HCT116 (cell line): ENCODE measurements at regions not wholly inside any gene's neighbourhood (a gene's known extent, or its start where the extent isn't known, plus 50 kb on each side); places are given as distances from the start of the nearest gene placed in this dataset.

ENCODE experiments used
- ATAC-seq: fragments of 200-7000 bp; cut with Tn5 transposase; 2 replicates; pipeline ENCODE4 v1.9.1; 2020; ENCODE audit warnings: mild to moderate bottlenecking, moderate library complexity
- BruUV-seq: library from RNA; stranded (reverse); fragments of 400-500 nt; replicated peaks from 2 replicates; lab custom pipeline; 2021; lab: Mats Ljungman, UMichigan
- CTCF ChIA-PET: fragments of 300-600 bp; sonication (Branson Sonifier 250); formaldehyde crosslinking; loops from one replicate; lab custom pipeline; 2021; ENCODE audit warnings: antibody characterized with exemption; lab: Charles Lee
- POLR2A ChIA-PET: fragments of 300-600, 350-600 bp; sonication (Branson Sonifier 250); formaldehyde crosslinking; loops from one replicate; lab custom pipeline; 2021; ENCODE audit warnings: antibody characterized with exemption; lab: Charles Lee
- RAD21 ChIA-PET, 2 experiments: fragments of 300-600 bp; sonication (Branson Sonifier 250); formaldehyde crosslinking; loops; one replicate each; lab custom pipeline; 2023; ENCODE audit warnings: low total read pairs in 2 of 2; ENCODE audit not compliant: uncharacterized antibody in 2 of 2, unreplicated experiment in 2 of 2, low non-redundant PET in 1 of 2; lab: Charles Lee
- DNase-seq: peaks from one replicate; pipeline ENCODE4 v3.0.0-alpha.2; 2010; ENCODE audit warnings: low read depth, low spot score
- H2AFZ ChIP-seq: fragments of 200-600 bp; shearing (Covaris generic), sonication (generic); 2 replicates; pipeline ENCODE4 v1.6.1; 2017; ENCODE audit warnings: low read depth, mixed run types, mixed read lengths, antibody characterized with exemption, low read length; ENCODE audit not compliant: poor library complexity, severe bottlenecking
- H3K27ac ChIP-seq: 2 replicates; pipeline ENCODE4 v1.5.1; 2012; ENCODE audit warnings: low read depth, low read length
- H3K27me3 ChIP-seq: fragments of 200-600 bp; sonication (generic); 2 replicates; pipeline ENCODE4 v1.6.1; 2016; ENCODE audit warnings: mixed run types, low read length, mixed read lengths; ENCODE audit not compliant: insufficient read depth
- H3K36me3 ChIP-seq, 2 experiments: fragments of 200-500 bp in 1 of 2; fragments of 200-600 bp in 1 of 2; sonication (Bioruptor generic) in 1 of 2; sonication (generic) in 1 of 2; 2 replicates each; pipeline versions ENCODE4 v1.5.1 to v1.6.1; 2014 to 2016; ENCODE audit warnings: low read length in 2 of 2, inconsistent platforms in 1 of 2, mixed read lengths in 1 of 2, mixed run types in 1 of 2; ENCODE audit not compliant: insufficient read depth in 2 of 2, control insufficient read depth in 1 of 2
- H3K4me1 ChIP-seq, 2 experiments: fragments of 200-600 bp in 1 of 2; sonication (generic) in 1 of 2; 2 replicates each; pipeline versions ENCODE4 v1.5.1 to v1.6.1; 2012 to 2017; ENCODE audit warnings: low read length in 2 of 2, inconsistent platforms in 1 of 2, mild to moderate bottlenecking in 1 of 2, mixed read lengths in 1 of 2, mixed run types in 1 of 2, moderate library complexity in 1 of 2; ENCODE audit not compliant: insufficient read depth in 2 of 2, control insufficient read depth in 1 of 2
- H3K4me2 ChIP-seq: fragments of 200-600 bp; sonication (generic); 2 replicates; pipeline ENCODE4 v1.6.1; 2017; ENCODE audit warnings: mixed run types, low read length, mixed read lengths
- H3K4me3 ChIP-seq, 2 experiments: fragments of 200-600 bp in 1 of 2; sonication (generic) in 1 of 2; replicated peaks in 1 of 2; 2 replicates each; pipeline ENCODE4 v1.5.1; 2011 to 2016; ENCODE audit warnings: low read length in 2 of 2, control low read depth in 1 of 2, low read depth in 1 of 2, mild to moderate bottlenecking in 1 of 2, mixed read lengths in 1 of 2, mixed run types in 1 of 2
- H3K79me2 ChIP-seq: fragments of 200-600 bp; sonication (generic); 2 replicates; pipeline ENCODE4 v1.6.1; 2017; ENCODE audit warnings: mild to moderate bottlenecking, mixed run types, low read length, moderate library complexity, mixed read lengths; ENCODE audit not compliant: insufficient read depth
- H3K9ac ChIP-seq: fragments of 200-600 bp; sonication (generic); 2 replicates; pipeline ENCODE4 v1.6.1; 2016; ENCODE audit warnings: low read length, mixed read lengths
- H3K9me2 ChIP-seq: fragments of 200-600 bp; sonication (generic), shearing (Covaris generic); 2 replicates; pipeline ENCODE4 v1.6.1; 2017; ENCODE audit warnings: mixed run types, mild to moderate bottlenecking, moderate library complexity; ENCODE audit not compliant: insufficient read depth
- H3K9me3 ChIP-seq, 2 experiments: fragments of 200-500 bp in 1 of 2; fragments of 200-600 bp in 1 of 2; sonication (Bioruptor generic) in 1 of 2; sonication (generic) in 1 of 2; 2 replicates each; pipeline ENCODE4 v1.6.1; 2014 to 2017; ENCODE audit warnings: low read length in 2 of 2, mixed read lengths in 2 of 2, inconsistent platforms in 1 of 2, low read depth in 1 of 2, mild to moderate bottlenecking in 1 of 2, mixed run types in 1 of 2, moderate library complexity in 1 of 2; ENCODE audit not compliant: control insufficient read depth in 1 of 2, insufficient read depth in 1 of 2
- H4K20me1 ChIP-seq: fragments of 200-600 bp; sonication (generic), shearing (Covaris generic); 2 replicates; pipeline ENCODE4 v1.6.1; 2017; ENCODE audit warnings: mixed run types, mild to moderate bottlenecking, moderate library complexity; ENCODE audit not compliant: insufficient read depth
- ATF3 ChIP-seq: IDR thresholded peaks from 2 replicates; pipeline ENCODE4 v1.6.1; 2012
- CEBPB ChIP-seq: IDR thresholded peaks from 2 replicates; pipeline ENCODE4 v1.6.1; 2012; ENCODE audit warnings: low read depth
- CTCF ChIP-seq, 3 experiments: fragments of 200-600 bp in 1 of 3; sonication (generic) in 1 of 3; IDR thresholded peaks in 2 of 3; conservative IDR thresholded peaks in 1 of 3; 2 replicates each; pipeline ENCODE4 v1.5.1; 2012 to 2017; ENCODE audit warnings: low read depth in 2 of 3, low read length in 2 of 3, antibody characterized with exemption in 1 of 3, borderline replicate concordance in 1 of 3, control low read depth in 1 of 3, mild to moderate bottlenecking in 1 of 3, mixed read lengths in 1 of 3, mixed run types in 1 of 3, moderate library complexity in 1 of 3; ENCODE audit not compliant: insufficient read depth in 1 of 3
- ELF1 ChIP-seq: IDR thresholded peaks from 2 replicates; pipeline ENCODE4 v1.6.1; 2012; ENCODE audit warnings: low read depth, borderline replicate concordance
- EZH2 ChIP-seq: fragments of 200-600 bp; sonication (generic); IDR thresholded peaks from 2 replicates; pipeline ENCODE4 v1.6.1; 2017; ENCODE audit warnings: antibody characterized with exemption, mixed run types
- EZH2phosphoT487 ChIP-seq: fragments of 200-600 bp; IDR thresholded peaks from 2 replicates; pipeline ENCODE4 v1.6.1; 2018; ENCODE audit warnings: antibody characterized with exemption, borderline replicate concordance
- FOSL1 ChIP-seq: IDR thresholded peaks from 2 replicates; pipeline ENCODE4 v1.6.1; 2012; ENCODE audit warnings: low read depth
- MAX ChIP-seq: IDR thresholded peaks from 2 replicates; pipeline ENCODE4 v1.6.1; 2012
- REST ChIP-seq: IDR thresholded peaks from 2 replicates; pipeline ENCODE4 v1.6.1; 2012; ENCODE audit warnings: low read depth
- TCF7L2 ChIP-seq: IDR thresholded peaks from 2 replicates; pipeline ENCODE4 v1.7.0; 2011; ENCODE audit warnings: borderline replicate concordance, inconsistent platforms; ENCODE audit not compliant: insufficient read depth, insufficient read length; ENCODE audit errors: extremely low read depth
- ZBTB33 ChIP-seq: IDR thresholded peaks from 2 replicates; pipeline ENCODE4 v1.6.1; 2011; ENCODE audit warnings: mild to moderate bottlenecking, low read length, moderate library complexity; ENCODE audit not compliant: insufficient replicate concordance; ENCODE audit errors: extremely low read depth
- intact Hi-C: fragments of 100-400 bp; cut with micrococcal nuclease; formaldehyde crosslinking; loops from 2 replicates; pipeline ENCODE4 v1.10.0; 2022

- Histone ChIP-seq H3K4me2 (no peak overlapping the region), H3K9ac (no peak overlapping the region), H3K36me3 (no peaks in the 10 kb centered on the region), H3K4me3 (no peak overlapping the region), H3K79me2 (no peaks in the 10 kb centered on the region), H3K27ac (no peak overlapping the region), H3K27me3 (no peaks in the 10 kb centered on the region), H3K4me1 (no peaks in the 10 kb centered on the region), H4K20me1 (no peaks in the 10 kb centered on the region), H3K9me2 (no peaks in the 10 kb centered on the region), H3K9me3 (peaks cover 6 to 38% of the 10 kb centered on the region in 2 experiments; a peak in 3 of 4 replicates), H2AFZ (no peak overlapping the region)
- ATAC-seq (no peak), DNase-seq (no peak)
- ChIA-PET CTCF (no interaction called here), POLR2A (no interaction called here), RAD21 (no interaction called here)
- BruUV-seq, result no TSS peak
- intact Hi-C loops, result no loop called here
- no peak for TF ChIP-seq TCF7L2
- no peak for TF ChIP-seq EZH2
- no peak for TF ChIP-seq EZH2phosphoT487
- no peak for TF ChIP-seq ELF1
- TF ChIP-seq CTCF (IDR thresholded peaks at IDR 0.05 in 2 of 3, conservative IDR thresholded peaks at IDR 0.05 in 1 of 3; ENCODE audit: borderline replicate concordance in 1 of 3, insufficient read depth in 1 of 3, low read depth in 2 of 3, low read length in 2 of 3), result no peak
- TF ChIP-seq ZBTB33, result no peak
- TF ChIP-seq MAX, result no peak
- TF ChIP-seq FOSL1, result no peak
- no peak for TF ChIP-seq CEBPB
- no peak for TF ChIP-seq ATF3
- TF ChIP-seq REST, result no peak
Measured at GRCh38 chr14:27145170-27145569, 547.3 kb upstream of the NOVA1 start.
